K562 (cell line): ENCODE measurements at regions not wholly inside any gene's neighbourhood (a gene's known extent, or its start where the extent isn't known, plus 50 kb on each side); places are given as distances from the start of the nearest gene placed in this dataset.

Source experiments
- ARHGAP35 ChIP-seq: fragments of 450-650 bp; IDR thresholded peaks from 2 replicates; pipeline ENCODE4 v1.6.1; 2018; ENCODE audit not compliant: partially characterized antibody
- C11orf30 ChIP-seq: fragments of 450-650 bp; IDR thresholded peaks from 2 replicates; pipeline ENCODE4 v1.6.1; 2016; ENCODE audit warnings: low read depth, mild to moderate bottlenecking
- COPS2 ChIP-seq: fragments of 450-650 bp; conservative IDR thresholded peaks from 2 replicates; pipeline ENCODE4 v1.6.1; 2016; ENCODE audit warnings: mild to moderate bottlenecking, moderate library complexity
- HIVEP1 ChIP-seq: fragments of 250-450 bp; sonication (Bioruptor Pico); IDR thresholded peaks from 2 replicates; pipeline ENCODE4 v1.4.0; 2020; ENCODE audit warnings: mild to moderate bottlenecking
- L3MBTL2 ChIP-seq: fragments of 450-650 bp; IDR thresholded peaks from 2 replicates; pipeline ENCODE4 v1.6.1; 2016; ENCODE audit warnings: mild to moderate bottlenecking, moderate library complexity
- MED1 ChIP-seq: sonication (generic); formaldehyde crosslinking; IDR thresholded peaks from 2 replicates; pipeline ENCODE4 v1.8.1; 2023; ENCODE audit warnings: missing genetic modification reagents, borderline replicate concordance
- NFATC3 ChIP-seq: fragments of 450-650 bp; IDR thresholded peaks from 2 replicates; pipeline ENCODE4 v1.6.1; 2017; ENCODE audit warnings: mild to moderate bottlenecking
- NFE2 ChIP-seq: IDR thresholded peaks from 2 replicates; pipeline ENCODE4 v1.6.1; 2014; ENCODE audit warnings: antibody characterized with exemption, low read depth
- POLR3A ChIP-seq: IDR thresholded peaks from 2 replicates; pipeline ENCODE4 v1.6.1; 2011; ENCODE audit warnings: borderline replicate concordance, mild to moderate bottlenecking, moderate library complexity; ENCODE audit not compliant: insufficient read length, insufficient read depth; ENCODE audit errors: extremely low read depth
- SRSF1 ChIP-seq: fragments of 200-400 bp; formaldehyde crosslinking; IDR thresholded peaks from 2 replicates; pipeline ENCODE4 v1.6.1; 2017; ENCODE audit warnings: mild to moderate bottlenecking, low read depth, low read length, moderate library complexity
- ZFP30 ChIP-seq: fragments of 250-450 bp; sonication (Bioruptor Pico); IDR thresholded peaks from 2 replicates; pipeline ENCODE4 v1.8.0; 2022; ENCODE audit warnings: moderate library complexity, mild to moderate bottlenecking, inconsistent platforms, borderline replicate concordance
- ZNF143 ChIP-seq: sonication (generic); formaldehyde crosslinking; IDR thresholded peaks from 2 replicates; pipeline ENCODE4 v1.9.0; 2022; ENCODE audit warnings: mild to moderate bottlenecking, missing genetic modification reagents
- ZNF212 ChIP-seq: fragments of 450-650 bp; formaldehyde crosslinking; IDR thresholded peaks from 2 replicates; pipeline ENCODE4 v1.4.0; 2020; ENCODE audit warnings: mild to moderate bottlenecking
- ZNF274 ChIP-seq: IDR thresholded peaks from 2 replicates; pipeline ENCODE4 v1.6.1; 2011; ENCODE audit warnings: low read depth, mild to moderate bottlenecking, low read length, moderate library complexity, borderline replicate concordance
- TF ChIP-seq, protein P1 (sequence below), 2 experiments: fragments of 450-650 bp in 1 of 2; IDR thresholded peaks; 2 replicates each; pipeline ENCODE4 v1.6.1; 2011 to 2017; ENCODE audit warnings: low read depth in 2 of 2, antibody characterized with exemption in 1 of 2, borderline replicate concordance in 1 of 2, low read length in 1 of 2, mild to moderate bottlenecking in 1 of 2, mixed read lengths in 1 of 2; ENCODE audit not compliant: control insufficient read depth in 1 of 2
- TF ChIP-seq, protein P2 (sequence below), 2 experiments: IDR thresholded peaks; 2 replicates each; pipeline ENCODE4 v1.6.1; 2011; ENCODE audit warnings: borderline replicate concordance in 1 of 2, control low read depth in 1 of 2, low read depth in 1 of 2, low read length in 1 of 2, mild to moderate bottlenecking in 1 of 2, mixed read lengths in 1 of 2, moderate library complexity in 1 of 2; ENCODE audit not compliant: insufficient read depth in 1 of 2, insufficient read length in 1 of 2, poor library complexity in 1 of 2, severe bottlenecking in 1 of 2; ENCODE audit errors: extremely low read depth in 1 of 2
- TF ChIP-seq, protein P3 (sequence below): fragments of 250-450 bp; sonication (Bioruptor Pico); IDR thresholded peaks from 2 replicates; pipeline ENCODE4 v1.9.0; 2021; ENCODE audit warnings: mild to moderate bottlenecking
- TF ChIP-seq, protein P4 (sequence below): fragments of 250-450 bp; sonication (Bioruptor Pico); IDR thresholded peaks from 2 replicates; pipeline ENCODE4 v1.6.1; 2021; ENCODE audit warnings: mild to moderate bottlenecking

DNA sequence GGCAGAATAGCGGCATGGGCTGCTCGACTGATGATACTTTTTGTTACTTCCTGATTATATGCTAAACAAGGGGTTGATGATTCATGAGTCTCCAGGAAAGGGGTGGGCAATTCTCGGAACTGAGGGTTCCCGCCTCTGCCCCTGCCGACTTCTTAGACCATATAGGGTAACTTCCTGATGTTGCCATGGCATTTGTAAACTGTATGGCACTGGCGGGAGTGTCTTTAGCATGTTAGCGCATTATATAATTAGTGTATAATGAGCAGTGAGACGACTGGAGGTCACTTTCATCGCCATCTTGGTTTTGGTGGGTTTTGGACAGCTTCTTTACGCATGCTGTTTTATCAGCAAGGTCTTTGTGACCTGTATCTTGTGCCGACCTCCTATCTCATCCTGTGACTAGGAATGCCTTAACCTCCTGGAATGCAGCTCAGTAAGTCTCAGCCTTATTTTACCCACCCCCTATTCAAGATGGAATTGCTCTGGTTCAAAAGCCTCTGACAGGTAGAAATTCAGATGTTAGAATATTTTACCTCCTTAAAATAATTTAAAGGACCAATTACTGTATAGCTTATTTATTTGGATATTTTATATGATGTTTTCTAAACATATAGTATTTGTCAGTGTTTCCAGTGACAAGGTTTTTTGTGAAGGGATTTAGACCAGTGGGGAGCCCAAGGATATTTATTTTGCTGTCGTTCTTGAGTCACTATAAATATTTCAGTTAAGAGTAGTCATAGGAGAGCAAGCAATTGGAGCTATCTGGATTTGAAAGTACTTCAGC is 90.1 kb upstream of the PIK3CG start (continued):
- TF ChIP-seq, protein P1, sequence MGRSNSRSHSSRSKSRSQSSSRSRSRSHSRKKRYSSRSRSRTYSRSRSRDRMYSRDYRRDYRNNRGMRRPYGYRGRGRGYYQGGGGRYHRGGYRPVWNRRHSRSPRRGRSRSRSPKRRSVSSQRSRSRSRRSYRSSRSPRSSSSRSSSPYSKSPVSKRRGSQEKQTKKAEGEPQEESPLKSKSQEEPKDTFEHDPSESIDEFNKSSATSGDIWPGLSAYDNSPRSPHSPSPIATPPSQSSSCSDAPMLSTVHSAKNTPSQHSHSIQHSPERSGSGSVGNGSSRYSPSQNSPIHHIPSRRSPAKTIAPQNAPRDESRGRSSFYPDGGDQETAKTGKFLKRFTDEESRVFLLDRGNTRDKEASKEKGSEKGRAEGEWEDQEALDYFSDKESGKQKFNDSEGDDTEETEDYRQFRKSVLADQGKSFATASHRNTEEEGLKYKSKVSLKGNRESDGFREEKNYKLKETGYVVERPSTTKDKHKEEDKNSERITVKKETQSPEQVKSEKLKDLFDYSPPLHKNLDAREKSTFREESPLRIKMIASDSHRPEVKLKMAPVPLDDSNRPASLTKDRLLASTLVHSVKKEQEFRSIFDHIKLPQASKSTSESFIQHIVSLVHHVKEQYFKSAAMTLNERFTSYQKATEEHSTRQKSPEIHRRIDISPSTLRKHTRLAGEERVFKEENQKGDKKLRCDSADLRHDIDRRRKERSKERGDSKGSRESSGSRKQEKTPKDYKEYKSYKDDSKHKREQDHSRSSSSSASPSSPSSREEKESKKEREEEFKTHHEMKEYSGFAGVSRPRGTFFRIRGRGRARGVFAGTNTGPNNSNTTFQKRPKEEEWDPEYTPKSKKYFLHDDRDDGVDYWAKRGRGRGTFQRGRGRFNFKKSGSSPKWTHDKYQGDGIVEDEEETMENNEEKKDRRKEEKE (IDR thresholded peaks at IDR 0.05; ENCODE audit: borderline replicate concordance in 1 of 2, control insufficient read depth in 1 of 2, low read depth in 2 of 2, low read length in 1 of 2), result no peak
- TF ChIP-seq COPS2, result no peak
- TF ChIP-seq, protein P2, sequence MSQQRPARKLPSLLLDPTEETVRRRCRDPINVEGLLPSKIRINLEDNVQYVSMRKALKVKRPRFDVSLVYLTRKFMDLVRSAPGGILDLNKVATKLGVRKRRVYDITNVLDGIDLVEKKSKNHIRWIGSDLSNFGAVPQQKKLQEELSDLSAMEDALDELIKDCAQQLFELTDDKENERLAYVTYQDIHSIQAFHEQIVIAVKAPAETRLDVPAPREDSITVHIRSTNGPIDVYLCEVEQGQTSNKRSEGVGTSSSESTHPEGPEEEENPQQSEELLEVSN (IDR thresholded peaks at IDR 0.05; ENCODE audit: borderline replicate concordance in 1 of 2, extremely low read depth in 1 of 2, insufficient read depth in 1 of 2, insufficient read length in 1 of 2, low read depth in 1 of 2, low read length in 1 of 2, poor library complexity in 1 of 2, severe bottlenecking in 1 of 2), result peak; percentile 46 to 72
- TF ChIP-seq ZNF143, result no peak
- TF ChIP-seq ZNF212 (CRISPR knock-in tag), result 0 out of 2 replicates have a peak, but pooled peaks have one; percentile 59
- no peak for TF ChIP-seq ARHGAP35
- no peak for TF ChIP-seq SRSF1
- TF ChIP-seq, protein P3, sequence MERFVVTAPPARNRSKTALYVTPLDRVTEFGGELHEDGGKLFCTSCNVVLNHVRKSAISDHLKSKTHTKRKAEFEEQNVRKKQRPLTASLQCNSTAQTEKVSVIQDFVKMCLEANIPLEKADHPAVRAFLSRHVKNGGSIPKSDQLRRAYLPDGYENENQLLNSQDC (CRISPR knock-in tag), result peak; percentile 85; the same call in 1 of the 2 replicates
- no peak for TF ChIP-seq POLR3A
- TF ChIP-seq MED1 (CRISPR knock-in tag), result no peak
- TF ChIP-seq ZNF274, result no peak
- peak; percentile 88 for TF ChIP-seq NFE2
- TF ChIP-seq, protein P4, sequence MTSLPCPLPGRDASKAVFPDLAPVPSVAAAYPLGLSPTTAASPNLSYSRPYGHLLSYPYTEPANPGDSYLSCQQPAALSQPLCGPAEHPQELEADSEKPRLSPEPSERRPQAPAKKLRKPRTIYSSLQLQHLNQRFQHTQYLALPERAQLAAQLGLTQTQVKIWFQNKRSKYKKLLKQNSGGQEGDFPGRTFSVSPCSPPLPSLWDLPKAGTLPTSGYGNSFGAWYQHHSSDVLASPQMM (CRISPR knock-in tag), result no peak
- peak; percentile 83 for TF ChIP-seq L3MBTL2
- peak; percentile 91 for TF ChIP-seq C11orf30
- no peak for TF ChIP-seq ZFP30 (CRISPR knock-in tag)
- 0 out of 2 replicates have a peak, but pooled peaks have one; percentile 75 for TF ChIP-seq HIVEP1
- no peak for TF ChIP-seq NFATC3
